Endothelial cell of umbilical vein (primary cell): ENCODE measurements at regions not wholly inside any gene's neighbourhood (a gene's known extent, or its start where the extent isn't known, plus 50 kb on each side); places are given as distances from the start of the nearest gene placed in this dataset.

ENCODE experiments used
- BruUV-seq: library from RNA; stranded (reverse); fragments of 400-500 nt; replicated peaks from 2 replicates; lab custom pipeline; 2021; lab: Mats Ljungman, UMichigan
- CTCF ChIA-PET: fragments of 300-600, 350-600 bp; sonication (Branson Sonifier 250); formaldehyde crosslinking; loops from one replicate; lab custom pipeline; 2021; ENCODE audit warnings: antibody characterized with exemption, inconsistent platforms; lab: Charles Lee
- POLR2A ChIA-PET: fragments of 300-600, 350-600 bp; sonication (Branson Sonifier 250); formaldehyde crosslinking; loops from one replicate; lab custom pipeline; 2021; ENCODE audit warnings: antibody characterized with exemption, inconsistent platforms; lab: Charles Lee
- DNase-seq: peaks from one replicate; pipeline ENCODE4 v3.0.0-alpha.2; 2011; ENCODE audit warnings: low read depth, low spot score
- FAIRE-seq: peaks from 2 replicates; lab custom pipeline; 2011; peaks lifted over from hg19 to GRCh38; lab: Jason Lieb, UNC
- H2AFZ ChIP-seq: 2 replicates; pipeline ENCODE4 v1.6.0; 2012; ENCODE audit warnings: low read depth, low read length, control low read depth, inconsistent platforms
- H3K27ac ChIP-seq: 2 replicates; pipeline ENCODE4 v1.5.1; 2011; ENCODE audit warnings: low read depth, mild to moderate bottlenecking, control low read depth, low read length, moderate library complexity; ENCODE audit not compliant: insufficient read depth
- H3K27me3 ChIP-seq, 2 experiments: 2 replicates each; pipeline versions ENCODE4 v1.6.0 to v1.6.1; 2011; ENCODE audit warnings: low read length in 2 of 2, mixed read lengths in 1 of 2; ENCODE audit not compliant: control insufficient read depth in 2 of 2, insufficient read depth in 2 of 2
- H3K36me3 ChIP-seq, 2 experiments: 2 replicates in 1 of 2; 3 replicates in 1 of 2; pipeline ENCODE4 v1.5.1; 2011; ENCODE audit warnings: low read length in 2 of 2, mild to moderate bottlenecking in 1 of 2, moderate library complexity in 1 of 2; ENCODE audit not compliant: control insufficient read depth in 2 of 2, insufficient read depth in 2 of 2; ENCODE audit errors: extremely low read depth in 1 of 2
- H3K4me1 ChIP-seq: 3 replicates; pipeline ENCODE4 v1.5.1; 2011; ENCODE audit warnings: mild to moderate bottlenecking, low read length; ENCODE audit not compliant: control insufficient read depth, insufficient read depth; ENCODE audit errors: extremely low read depth
- H3K4me2 ChIP-seq: 2 replicates; pipeline ENCODE4 v1.6.1; 2011; ENCODE audit warnings: low read length, control low read depth, mixed read lengths; ENCODE audit not compliant: insufficient read depth
- H3K4me3 ChIP-seq, 3 experiments: fragments of 200-600 bp in 1 of 3; sonication (generic), shearing (Covaris generic) in 1 of 3; replicated peaks in 1 of 3; 2 replicates each; pipeline ENCODE4 v1.5.1; 2011 to 2016; ENCODE audit warnings: control low read depth in 3 of 3, low read length in 3 of 3, mild to moderate bottlenecking in 2 of 3, inconsistent platforms in 1 of 3, low read depth in 1 of 3, moderate library complexity in 1 of 3; ENCODE audit not compliant: insufficient read depth in 1 of 3
- H3K79me2 ChIP-seq: 2 replicates; pipeline ENCODE4 v1.6.0; 2012; ENCODE audit warnings: low read length, inconsistent platforms; ENCODE audit not compliant: control insufficient read depth, insufficient read depth
- H3K9ac ChIP-seq: replicated peaks from 2 replicates; pipeline ENCODE3; 2011; ENCODE audit warnings: low read length, control low read depth; ENCODE audit not compliant: insufficient read depth; ENCODE audit errors: extremely low read depth
- H3K9me1 ChIP-seq: replicated peaks from 3 replicates; pipeline ENCODE4 v1.6.0; 2011; ENCODE audit warnings: mild to moderate bottlenecking, low read length; ENCODE audit not compliant: control insufficient read depth, insufficient read depth; ENCODE audit errors: extremely low read depth
- H3K9me3 ChIP-seq: replicated peaks from 2 replicates; pipeline ENCODE4 v1.5.1; 2012; ENCODE audit warnings: low read length, inconsistent platforms; ENCODE audit not compliant: control insufficient read depth, insufficient read depth
- H4K20me1 ChIP-seq: replicated peaks from 2 replicates; pipeline ENCODE3; 2011; ENCODE audit warnings: mild to moderate bottlenecking, low read length; ENCODE audit not compliant: control insufficient read depth, insufficient read depth; ENCODE audit errors: extremely low read depth
- CTCF ChIP-seq, 2 donors: IDR thresholded peaks; 1 replicate in 1 of 2; 2 replicates in 1 of 2; pipeline ENCODE4 v1.5.1; 2011; ENCODE audit warnings: low read length in 2 of 2, mild to moderate bottlenecking in 2 of 2, moderate library complexity in 2 of 2, control low read depth in 1 of 2, inconsistent platforms in 1 of 2, low read depth in 1 of 2; ENCODE audit not compliant: insufficient read depth in 1 of 2; ENCODE audit errors: extremely low read depth in 1 of 2
- EZH2 ChIP-seq: IDR thresholded peaks from 2 replicates; pipeline ENCODE4 v1.6.1; 2012; ENCODE audit warnings: borderline replicate concordance, low read depth, mild to moderate bottlenecking, moderate library complexity, low read length, inconsistent platforms; ENCODE audit not compliant: severe bottlenecking
- FOS ChIP-seq: IDR thresholded peaks from 2 replicates; pipeline ENCODE4 v1.6.1; 2011; ENCODE audit warnings: mild to moderate bottlenecking, low read length, moderate library complexity, borderline replicate concordance; ENCODE audit not compliant: insufficient read depth
- GATA2 ChIP-seq: IDR thresholded peaks from 2 replicates; pipeline ENCODE4 v1.7.0; 2011; ENCODE audit warnings: low read depth, mild to moderate bottlenecking, moderate library complexity, mixed read lengths, low read length; ENCODE audit not compliant: insufficient read length, insufficient read depth
- JUN ChIP-seq: IDR thresholded peaks from 2 replicates; pipeline ENCODE4 v1.6.1; 2011; ENCODE audit warnings: borderline replicate concordance, low read depth; ENCODE audit not compliant: insufficient read length, insufficient read depth
- MAX ChIP-seq: IDR thresholded peaks from 2 replicates; pipeline ENCODE4 v1.6.1; 2011; ENCODE audit not compliant: insufficient read depth, insufficient read length
- MYC ChIP-seq: IDR thresholded peaks from one replicate; pipeline ENCODE4 v1.6.1; 2011; ENCODE audit warnings: mild to moderate bottlenecking, low read depth, low read length
- POLR2A ChIP-seq: IDR thresholded peaks from 2 replicates; pipeline ENCODE4 v1.6.1; 2012; ENCODE audit warnings: low read depth, mild to moderate bottlenecking, control low read depth, low read length
- POLR2AphosphoS5 ChIP-seq: IDR thresholded peaks from 2 replicates; pipeline ENCODE4 v1.6.1; 2012; ENCODE audit warnings: low read depth, mild to moderate bottlenecking, control low read depth, low read length, moderate library complexity; ENCODE audit not compliant: insufficient read depth
- dilution Hi-C: fragments of 300-500 bp; cut with MboI; formaldehyde crosslinking; loops from one replicate; pipeline ENCODE4 v1.15.0; 2019; ENCODE audit warnings: low sequenced_read_pairs; ENCODE audit not compliant: extremely low pct_ligation_motif_present
- intact Hi-C: fragments of 100-400 bp; cut with micrococcal nuclease; formaldehyde crosslinking; loops from one replicate; pipeline ENCODE4 v1.10.0; 2022

- CTCF ChIA-PET = no interaction called here
- Histone ChIP-seq H3K27ac (no peak overlapping the region), H4K20me1 (no peaks in the 10 kb centered on the region), H3K4me3 (no peak overlapping the region), H3K9ac (no peak overlapping the region), H2AFZ (no peak overlapping the region), H3K36me3 (no peaks in the 10 kb centered on the region), H3K9me1 (no peaks in the 10 kb centered on the region), H3K27me3 (no peaks in the 10 kb centered on the region), H3K79me2 (no peaks in the 10 kb centered on the region), H3K4me1 (no peaks in the 10 kb centered on the region), H3K9me3 (no peaks in the 10 kb centered on the region), H3K4me2 (no peak overlapping the region)
- FAIRE-seq (no peak), DNase-seq (no peak)
- no TSS peak for BruUV-seq
- POLR2A ChIA-PET = no interaction called here
- intact Hi-C loops (no loop called here), dilution Hi-C loops (no loop called here)
- no peak for TF ChIP-seq JUN
- no peak for TF ChIP-seq POLR2AphosphoS5
- no peak for TF ChIP-seq MYC
- TF ChIP-seq MAX = no peak
- TF ChIP-seq POLR2A = no peak
- no peak for TF ChIP-seq EZH2
Measured at GRCh38 chr18:44153981-44154380, 526.7 kb upstream of the SETBP1 start.

GRCh38 chr18:44156126-44156525 lies 524.6 kb upstream of the SETBP1 start:
- no peak overlapping the region for H3K4me3 ChIP-seq
- FAIRE-seq = no peak
- no peak overlapping the region for H3K4me2 ChIP-seq
- CTCF ChIA-PET = no interaction called here
- dilution Hi-C loops = no loop called here
- TF ChIP-seq FOS (no peak), EZH2 (no peak), MYC (no peak), CTCF (IDR thresholded peaks at IDR 0.05; ENCODE audit: extremely low read depth in 1 of 2, insufficient read depth in 1 of 2, low read depth in 1 of 2, low read length in 2 of 2) (no peak), POLR2A (no peak), MAX (no peak), GATA2 (no peak), POLR2AphosphoS5 (no peak), JUN (no peak)
- DNase-seq = no peak
- no peaks in the 10 kb centered on the region for H4K20me1 ChIP-seq
- H2AFZ ChIP-seq = no peak overlapping the region
- POLR2A ChIA-PET = no interaction called here
- no peak overlapping the region for H3K27ac ChIP-seq
- no peak overlapping the region for H3K9ac ChIP-seq
- no peaks in the 10 kb centered on the region for H3K36me3 ChIP-seq
- H3K79me2 ChIP-seq = no peaks in the 10 kb centered on the region
- no peaks in the 10 kb centered on the region for H3K9me1 ChIP-seq
- H3K27me3 ChIP-seq = no peaks in the 10 kb centered on the region
- intact Hi-C loops = no loop called here
- BruUV-seq = no TSS peak
- H3K4me1 ChIP-seq = no peaks in the 10 kb centered on the region
- no peaks in the 10 kb centered on the region for H3K9me3 ChIP-seq
